GM19395 (cell line): ENCODE measurements at regions not wholly inside any gene's neighbourhood (a gene's known extent, or its start where the extent isn't known, plus 50 kb on each side); places are given as distances from the start of the nearest gene placed in this dataset.
A peak's percentile ranks its signal among the peaks of the same experiment; 100 is the strongest.

Experiments
- ATAC-seq: cut with Tn5 transposase; IDR thresholded peaks from one replicate; pipeline ENCODE4 v1.9.1; 2021; ENCODE audit warnings: mild to moderate bottlenecking, moderate library complexity; ENCODE audit not compliant: unreplicated experiment

GRCh38 chr2:104385743-104386142, 468.2 kb upstream of the POU3F3 start:
- no peak for ATAC-seq

- no peak for ATAC-seq
These were observed 465.6 kb upstream of the POU3F3 start for GRCh38 chr2:104388296-104388695.

- peak; percentile 60 for ATAC-seq
These were observed 451.1 kb upstream of the POU3F3 start for GRCh38 chr2:104402825-104403224.

- no peak for ATAC-seq
These were observed 449.4 kb upstream of the POU3F3 start for GRCh38 chr2:104404526-104404925.

- no peak for ATAC-seq
These were observed 448.3 kb upstream of the POU3F3 start for GRCh38 chr2:104405623-104406022.

- ATAC-seq, result no peak
These were observed 447.6 kb upstream of the POU3F3 start for GRCh38 chr2:104406261-104406726.

GRCh38 chr2:104407641-104408040, 446.3 kb upstream of the POU3F3 start:
- ATAC-seq, result no peak

- ATAC-seq, result no peak
These were observed 445.6 kb upstream of the POU3F3 start for GRCh38 chr2:104408266-104408665.

- no peak for ATAC-seq
These were observed 443.8 kb upstream of the POU3F3 start for GRCh38 chr2:104410136-104410535.

- peak; percentile 82 for ATAC-seq
These were observed 441.5 kb upstream of the POU3F3 start for GRCh38 chr2:104412384-104412783.

GRCh38 chr2:104413890-104414289, 440.0 kb upstream of the POU3F3 start:
- no peak for ATAC-seq

GRCh38 chr2:104415284-104415683, 438.6 kb upstream of the POU3F3 start:
- no peak for ATAC-seq

GRCh38 chr2:104416339-104417000, 437.4 kb upstream of the POU3F3 start:
- ATAC-seq, result no peak

- no peak for ATAC-seq
These were observed 433.5 kb upstream of the POU3F3 start for GRCh38 chr2:104420420-104420819.

GRCh38 chr2:104420953-104421352, 433.0 kb upstream of the POU3F3 start:
- ATAC-seq, result no peak

- no peak for ATAC-seq
These were observed 427.9 kb upstream of the POU3F3 start for GRCh38 chr2:104425850-104426595.

- no peak for ATAC-seq
These were observed 425.8 kb upstream of the POU3F3 start for GRCh38 chr2:104428155-104428554.

GRCh38 chr2:104429639-104430358, 424.1 kb upstream of the POU3F3 start:
- ATAC-seq, result no peak

- ATAC-seq, result no peak
These were observed 423.6 kb upstream of the POU3F3 start for GRCh38 chr2:104430359-104430740.

GRCh38 chr2:104430852-104431251, 423.1 kb upstream of the POU3F3 start:
- no peak for ATAC-seq

GRCh38 chr2:104431701-104432121, 422.2 kb upstream of the POU3F3 start:
- ATAC-seq, result no peak

- no peak for ATAC-seq
These were observed 421.5 kb upstream of the POU3F3 start for GRCh38 chr2:104432401-104432800.
